GM19467 (cell line): ENCODE measurements at regions not wholly inside any gene's neighbourhood (a gene's known extent, or its start where the extent isn't known, plus 50 kb on each side); places are given as distances from the start of the nearest gene placed in this dataset.

Source experiments
- ATAC-seq: cut with Tn5 transposase; IDR thresholded peaks from one replicate; pipeline ENCODE4 v1.9.1; 2021; ENCODE audit warnings: mild to moderate bottlenecking, moderate library complexity; ENCODE audit not compliant: unreplicated experiment

GRCh38 chr1:4404854-4405590 lies 249.4 kb upstream of the AJAP1 start:
- ATAC-seq = no peak

- no peak for ATAC-seq
Measured at GRCh38 chr1:4407851-4408250, 246.6 kb upstream of the AJAP1 start.

- ATAC-seq = no peak
Measured at GRCh38 chr1:4408380-4408779, 246.0 kb upstream of the AJAP1 start.

GRCh38 chr1:4411862-4412261 lies 242.5 kb upstream of the AJAP1 start:
- no peak for ATAC-seq

- no peak for ATAC-seq
Measured at GRCh38 chr1:4415476-4415875, 238.9 kb upstream of the AJAP1 start.

GRCh38 chr1:4416189-4416588 lies 238.2 kb upstream of the AJAP1 start:
- no peak for ATAC-seq

- no peak for ATAC-seq
Measured at GRCh38 chr1:4418021-4418420, 236.4 kb upstream of the AJAP1 start.

GRCh38 chr1:4421986-4422385 lies 232.4 kb upstream of the AJAP1 start:
- ATAC-seq = no peak

GRCh38 chr1:4422504-4423289 lies 231.7 kb upstream of the AJAP1 start:
- ATAC-seq = no peak

GRCh38 chr1:4424254-4424653 lies 230.2 kb upstream of the AJAP1 start:
- ATAC-seq = no peak

- no peak for ATAC-seq
Measured at GRCh38 chr1:4424766-4425165, 229.6 kb upstream of the AJAP1 start.

GRCh38 chr1:4425892-4426291 lies 228.5 kb upstream of the AJAP1 start:
- ATAC-seq = no peak

GRCh38 chr1:4428711-4429110 lies 225.7 kb upstream of the AJAP1 start:
- ATAC-seq = no peak

- ATAC-seq = no peak
Measured at GRCh38 chr1:4430406-4431365, 223.7 kb upstream of the AJAP1 start.

GRCh38 chr1:4431491-4431890 lies 222.9 kb upstream of the AJAP1 start:
- no peak for ATAC-seq

- no peak for ATAC-seq
Measured at GRCh38 chr1:4433075-4433474, 221.3 kb upstream of the AJAP1 start.

- no peak for ATAC-seq
Measured at GRCh38 chr1:4444086-4444485, 210.3 kb upstream of the AJAP1 start.

- ATAC-seq = no peak
Measured at GRCh38 chr1:4447778-4448420, 206.5 kb upstream of the AJAP1 start.

- ATAC-seq = no peak
Measured at GRCh38 chr1:4449972-4450371, 204.4 kb upstream of the AJAP1 start.

- ATAC-seq = no peak
Measured at GRCh38 chr1:4452701-4453100, 201.7 kb upstream of the AJAP1 start.

- ATAC-seq = no peak
Measured at GRCh38 chr1:4460052-4460451, 194.4 kb upstream of the AJAP1 start.
